Astrocyte of the spinal cord (primary cell): ENCODE measurements at regions not wholly inside any gene's neighbourhood (a gene's known extent, or its start where the extent isn't known, plus 50 kb on each side); places are given as distances from the start of the nearest gene placed in this dataset.

Source experiments
- DNase-seq: peaks from one replicate; pipeline ENCODE4 v3.0.0; 2011; ENCODE audit warnings: low read depth, low spot score
- H3K4me3 ChIP-seq: 2 replicates; pipeline ENCODE4 v1.5.1; 2011; ENCODE audit warnings: low read depth, mild to moderate bottlenecking, low read length, moderate library complexity
- in situ Hi-C: cut with HindIII; loops from 2 replicates; pipeline ENCODE4 v1.10.0; 2017; ENCODE audit warnings: low sequenced_read_pairs
- TF ChIP-seq, protein P1 (sequence below): IDR thresholded peaks from 2 replicates; pipeline ENCODE4 v1.5.1; 2012; ENCODE audit warnings: low read depth, mild to moderate bottlenecking, low read length, inconsistent platforms

DNA sequence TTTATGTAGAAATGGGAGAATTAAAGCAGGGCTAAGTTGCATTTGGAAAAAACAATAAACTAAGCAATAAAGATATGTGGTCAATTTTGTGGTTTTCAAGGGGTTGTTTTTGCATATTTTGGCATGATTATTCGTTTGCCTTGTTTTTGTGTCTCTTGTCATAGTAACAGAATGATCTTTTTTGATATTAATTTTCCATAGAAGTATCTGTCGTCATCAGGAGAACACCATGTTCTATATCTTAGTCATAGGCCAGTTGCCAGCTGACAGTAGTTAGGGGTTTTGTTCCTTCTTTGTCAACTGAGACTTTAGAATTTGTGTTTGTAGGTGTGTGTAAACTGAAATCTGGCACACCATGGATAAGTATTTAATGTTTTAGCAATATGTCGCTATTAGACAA, 1354.8 kb downstream of the LRFN5 start:
- DNase-seq, result peak; percentile 21
- TF ChIP-seq, protein P1, sequence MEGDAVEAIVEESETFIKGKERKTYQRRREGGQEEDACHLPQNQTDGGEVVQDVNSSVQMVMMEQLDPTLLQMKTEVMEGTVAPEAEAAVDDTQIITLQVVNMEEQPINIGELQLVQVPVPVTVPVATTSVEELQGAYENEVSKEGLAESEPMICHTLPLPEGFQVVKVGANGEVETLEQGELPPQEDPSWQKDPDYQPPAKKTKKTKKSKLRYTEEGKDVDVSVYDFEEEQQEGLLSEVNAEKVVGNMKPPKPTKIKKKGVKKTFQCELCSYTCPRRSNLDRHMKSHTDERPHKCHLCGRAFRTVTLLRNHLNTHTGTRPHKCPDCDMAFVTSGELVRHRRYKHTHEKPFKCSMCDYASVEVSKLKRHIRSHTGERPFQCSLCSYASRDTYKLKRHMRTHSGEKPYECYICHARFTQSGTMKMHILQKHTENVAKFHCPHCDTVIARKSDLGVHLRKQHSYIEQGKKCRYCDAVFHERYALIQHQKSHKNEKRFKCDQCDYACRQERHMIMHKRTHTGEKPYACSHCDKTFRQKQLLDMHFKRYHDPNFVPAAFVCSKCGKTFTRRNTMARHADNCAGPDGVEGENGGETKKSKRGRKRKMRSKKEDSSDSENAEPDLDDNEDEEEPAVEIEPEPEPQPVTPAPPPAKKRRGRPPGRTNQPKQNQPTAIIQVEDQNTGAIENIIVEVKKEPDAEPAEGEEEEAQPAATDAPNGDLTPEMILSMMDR, result no peak
- H3K4me3 ChIP-seq, result no peak overlapping the region
- in situ Hi-C loops, result no loop called here

DNA sequence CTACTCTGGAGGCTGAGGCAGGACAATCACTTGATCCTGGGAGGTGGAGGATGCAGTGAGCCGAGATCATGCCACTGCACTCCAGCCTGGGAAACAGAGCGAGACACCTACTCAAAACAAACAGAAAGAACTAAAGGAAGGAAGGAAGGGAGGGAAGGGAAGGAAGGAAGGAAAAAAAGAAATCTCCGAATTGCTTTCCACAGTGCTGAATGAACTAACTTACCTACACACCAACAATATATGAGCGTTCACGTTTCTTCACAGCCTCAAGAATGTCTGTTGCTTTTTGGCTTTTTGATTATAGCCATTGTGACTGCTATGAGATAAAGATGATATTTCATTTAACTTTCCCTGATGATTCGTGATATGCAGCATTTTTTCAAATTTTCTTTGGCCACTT, 1343.7 kb downstream of the LRFN5 start:
- TF ChIP-seq, protein P1, result no peak
- no peak overlapping the region for H3K4me3 ChIP-seq
- in situ Hi-C loops, result no loop called here
- no peak for DNase-seq

DNA sequence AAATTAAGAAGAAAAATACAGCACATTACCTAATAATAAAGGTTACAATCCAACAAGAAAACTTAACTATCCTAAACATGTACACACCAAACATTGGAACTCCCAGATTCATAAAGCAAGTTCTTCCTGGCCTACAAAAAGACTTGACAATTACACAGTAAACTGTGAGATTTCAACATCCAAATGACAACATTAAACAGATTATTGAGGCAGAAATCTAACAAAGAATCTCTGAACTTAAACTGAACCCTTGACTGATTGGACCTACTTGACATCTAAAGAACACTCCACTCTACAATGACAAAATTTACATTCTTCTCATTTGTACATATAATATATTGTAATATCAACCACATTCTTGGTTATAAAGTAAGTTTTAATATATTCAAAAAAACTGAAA, 1341.3 kb downstream of the LRFN5 start:
- DNase-seq, result no peak
- TF ChIP-seq, protein P1, result no peak
- no peak overlapping the region for H3K4me3 ChIP-seq
- in situ Hi-C loops, result no loop called here

DNA sequence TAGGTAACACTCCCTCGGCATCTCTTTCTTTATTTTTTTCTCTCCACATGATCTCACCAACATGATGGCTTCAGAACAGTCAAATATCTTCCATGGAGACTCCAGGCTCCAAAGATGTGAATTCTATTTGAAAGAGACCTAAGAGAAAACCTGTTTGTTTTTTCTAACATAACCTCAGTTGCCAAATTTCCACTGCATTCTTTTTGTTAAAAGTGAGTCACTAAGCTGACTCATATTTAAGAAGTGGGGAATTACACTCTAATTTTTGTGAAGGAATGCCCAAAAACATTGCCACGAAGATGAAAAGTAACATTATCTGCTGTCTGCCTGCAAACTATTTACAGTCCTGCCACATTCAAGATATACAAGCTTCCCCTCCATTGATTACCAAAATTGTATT, 1337.6 kb downstream of the LRFN5 start:
- peak; percentile 74 for DNase-seq
- no peak overlapping the region for H3K4me3 ChIP-seq
- TF ChIP-seq, protein P1, result no peak
- in situ Hi-C loops, result no loop called here

DNA sequence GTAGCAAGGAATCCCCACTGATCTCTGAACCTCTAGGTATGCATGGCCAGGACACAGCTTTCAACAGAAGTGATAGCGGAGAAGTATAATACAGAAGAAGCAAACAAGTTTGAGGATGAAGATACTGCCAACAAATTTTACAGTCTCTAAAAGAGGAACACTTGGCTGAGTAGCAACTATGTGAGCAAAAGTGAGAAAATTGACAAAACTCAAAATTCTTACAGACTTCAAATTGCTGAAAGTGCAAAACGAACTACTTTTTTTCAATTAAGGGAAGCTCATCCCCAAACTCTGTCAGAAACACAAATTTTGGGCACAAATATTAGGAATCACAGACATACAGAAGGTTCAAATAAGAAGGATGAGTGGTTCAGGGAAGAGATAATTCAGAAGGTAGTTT, 1324.6 kb downstream of the LRFN5 start:
- TF ChIP-seq, protein P1, result no peak

DNA sequence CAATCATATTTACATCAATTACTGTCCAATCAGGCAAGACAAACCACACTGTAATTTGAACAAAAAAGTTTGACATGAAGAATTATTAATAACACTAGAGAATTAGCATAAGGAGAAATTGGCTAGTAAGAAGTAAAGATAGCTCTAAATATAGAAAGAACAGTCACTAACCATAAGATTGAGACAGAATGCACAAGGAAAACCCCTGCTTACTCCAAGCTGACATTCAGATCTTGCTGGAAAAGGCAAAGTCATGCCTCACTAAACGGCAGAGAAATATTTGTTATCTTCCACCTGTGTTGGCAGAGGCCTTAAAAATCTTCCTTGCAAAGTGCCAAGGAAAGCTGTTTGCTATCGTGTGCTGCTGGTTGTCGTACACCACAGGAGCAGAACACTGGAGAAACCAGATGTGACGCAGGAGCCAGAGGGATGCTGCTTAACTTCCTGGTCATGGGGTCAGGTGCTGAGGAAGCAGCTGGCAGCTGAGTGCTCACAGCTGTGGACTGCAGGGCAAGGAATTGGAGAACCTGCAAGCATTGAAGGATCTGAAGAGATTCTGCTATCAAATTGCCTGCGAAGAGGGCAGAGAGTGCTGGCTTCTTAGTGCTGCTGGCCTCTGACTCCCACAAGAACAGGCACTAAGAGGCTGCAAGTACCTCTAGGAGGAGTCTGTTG, 1323.3 kb downstream of the LRFN5 start:
- in situ Hi-C loops, result no loop called here
- no peak for DNase-seq
- no peak overlapping the region for H3K4me3 ChIP-seq
- TF ChIP-seq, protein P1, result no peak

More for the DNA sequence above, 1324.6 kb downstream of the LRFN5 start:
- in situ Hi-C loops, result no loop called here
- DNase-seq, result no peak
- no peak overlapping the region for H3K4me3 ChIP-seq
